SK-N-SH (cell line): ENCODE measurements at regions not wholly inside any gene's neighbourhood (a gene's known extent, or its start where the extent isn't known, plus 50 kb on each side); places are given as distances from the start of the nearest gene placed in this dataset.

Source experiments
- TAF1 ChIP-seq: IDR thresholded peaks from 2 replicates; pipeline ENCODE4 v1.6.1; 2012; ENCODE audit warnings: low read depth, mild to moderate bottlenecking, low read length, moderate library complexity, borderline replicate concordance
- TF ChIP-seq, protein P1 (sequence below): fragments of 200-600 bp; sonication (generic); IDR thresholded peaks from 2 replicates; pipeline ENCODE4 v1.6.1; 2017; ENCODE audit warnings: antibody characterized with exemption, mild to moderate bottlenecking, moderate library complexity
- TF ChIP-seq, protein P2 (sequence below): IDR thresholded peaks from 2 replicates; pipeline ENCODE4 v1.4.0; 2012; ENCODE audit warnings: low read depth, borderline replicate concordance

DNA sequence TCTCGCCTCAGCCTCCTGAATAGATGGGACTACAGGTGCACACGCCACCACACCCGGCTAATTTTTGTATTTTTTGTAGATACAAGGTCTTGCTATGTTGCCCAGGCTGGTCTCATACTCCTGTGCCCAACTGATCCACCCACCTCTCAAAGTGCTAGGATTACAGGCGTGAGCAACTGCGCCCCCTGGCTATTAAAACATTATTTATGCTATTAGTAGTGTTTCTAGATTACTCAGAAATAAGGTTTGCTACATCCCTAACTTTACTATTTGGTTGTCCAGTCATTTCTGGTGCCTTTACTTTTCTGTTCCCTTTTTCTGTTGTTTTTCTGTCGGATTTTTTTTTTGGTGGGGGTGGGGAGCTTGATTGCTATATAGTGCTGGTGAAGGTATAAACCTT, 393.6 kb upstream of the TPM1 start:
- TF ChIP-seq, protein P1, sequence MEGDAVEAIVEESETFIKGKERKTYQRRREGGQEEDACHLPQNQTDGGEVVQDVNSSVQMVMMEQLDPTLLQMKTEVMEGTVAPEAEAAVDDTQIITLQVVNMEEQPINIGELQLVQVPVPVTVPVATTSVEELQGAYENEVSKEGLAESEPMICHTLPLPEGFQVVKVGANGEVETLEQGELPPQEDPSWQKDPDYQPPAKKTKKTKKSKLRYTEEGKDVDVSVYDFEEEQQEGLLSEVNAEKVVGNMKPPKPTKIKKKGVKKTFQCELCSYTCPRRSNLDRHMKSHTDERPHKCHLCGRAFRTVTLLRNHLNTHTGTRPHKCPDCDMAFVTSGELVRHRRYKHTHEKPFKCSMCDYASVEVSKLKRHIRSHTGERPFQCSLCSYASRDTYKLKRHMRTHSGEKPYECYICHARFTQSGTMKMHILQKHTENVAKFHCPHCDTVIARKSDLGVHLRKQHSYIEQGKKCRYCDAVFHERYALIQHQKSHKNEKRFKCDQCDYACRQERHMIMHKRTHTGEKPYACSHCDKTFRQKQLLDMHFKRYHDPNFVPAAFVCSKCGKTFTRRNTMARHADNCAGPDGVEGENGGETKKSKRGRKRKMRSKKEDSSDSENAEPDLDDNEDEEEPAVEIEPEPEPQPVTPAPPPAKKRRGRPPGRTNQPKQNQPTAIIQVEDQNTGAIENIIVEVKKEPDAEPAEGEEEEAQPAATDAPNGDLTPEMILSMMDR = peak; percentile 48
- no peak for TF ChIP-seq TAF1
- TF ChIP-seq, protein P2, sequence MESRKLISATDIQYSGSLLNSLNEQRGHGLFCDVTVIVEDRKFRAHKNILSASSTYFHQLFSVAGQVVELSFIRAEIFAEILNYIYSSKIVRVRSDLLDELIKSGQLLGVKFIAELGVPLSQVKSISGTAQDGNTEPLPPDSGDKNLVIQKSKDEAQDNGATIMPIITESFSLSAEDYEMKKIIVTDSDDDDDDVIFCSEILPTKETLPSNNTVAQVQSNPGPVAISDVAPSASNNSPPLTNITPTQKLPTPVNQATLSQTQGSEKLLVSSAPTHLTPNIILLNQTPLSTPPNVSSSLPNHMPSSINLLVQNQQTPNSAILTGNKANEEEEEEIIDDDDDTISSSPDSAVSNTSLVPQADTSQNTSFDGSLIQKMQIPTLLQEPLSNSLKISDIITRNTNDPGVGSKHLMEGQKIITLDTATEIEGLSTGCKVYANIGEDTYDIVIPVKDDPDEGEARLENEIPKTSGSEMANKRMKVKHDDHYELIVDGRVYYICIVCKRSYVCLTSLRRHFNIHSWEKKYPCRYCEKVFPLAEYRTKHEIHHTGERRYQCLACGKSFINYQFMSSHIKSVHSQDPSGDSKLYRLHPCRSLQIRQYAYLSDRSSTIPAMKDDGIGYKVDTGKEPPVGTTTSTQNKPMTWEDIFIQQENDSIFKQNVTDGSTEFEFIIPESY = no peak
